IMR-90 (cell line): ENCODE measurements at regions not wholly inside any gene's neighbourhood (a gene's known extent, or its start where the extent isn't known, plus 50 kb on each side); places are given as distances from the start of the nearest gene placed in this dataset.

Source experiments
- BHLHE40 ChIP-seq: fragments of 150-350 bp; IDR thresholded peaks from 2 replicates; pipeline ENCODE4 v1.6.1; 2016; ENCODE audit warnings: mild to moderate bottlenecking, low read depth, low read length
- CEBPB ChIP-seq: IDR thresholded peaks from 2 replicates; pipeline ENCODE4 v1.6.1; 2012; ENCODE audit warnings: low read depth, low read length, improper control_type of control experiment
- CTCF ChIP-seq: conservative IDR thresholded peaks from 2 replicates; pipeline ENCODE4 v1.5.1; 2012; ENCODE audit warnings: mild to moderate bottlenecking, low read depth, low read length, improper control_type of control experiment
- FOS ChIP-seq: fragments of 150-350 bp; IDR thresholded peaks from 2 replicates; pipeline ENCODE4 v1.6.1; 2016; ENCODE audit warnings: low read depth, low read length
- MAFK ChIP-seq: IDR thresholded peaks from 2 replicates; pipeline ENCODE4 v1.6.1; 2012; ENCODE audit warnings: low read depth, low read length, improper control_type of control experiment
- MXI1 ChIP-seq: IDR thresholded peaks from 2 replicates; pipeline ENCODE4 v1.6.1; 2012; ENCODE audit warnings: low read depth, mild to moderate bottlenecking, low read length, moderate library complexity, borderline replicate concordance
- POLR2A ChIP-seq: IDR thresholded peaks from 2 replicates; pipeline ENCODE4 v1.6.1; 2012; ENCODE audit warnings: mild to moderate bottlenecking, low read depth, low read length
- RAD21 ChIP-seq: IDR thresholded peaks from 2 replicates; pipeline ENCODE4 v1.6.1; 2012; ENCODE audit warnings: low read length, improper control_type of control experiment
- RCOR1 ChIP-seq: IDR thresholded peaks from 2 replicates; pipeline ENCODE4 v1.6.1; 2012; ENCODE audit warnings: mild to moderate bottlenecking, low read length, improper control_type of control experiment; ENCODE audit not compliant: insufficient replicate concordance
- RFX5 ChIP-seq: IDR thresholded peaks from 2 replicates; pipeline ENCODE4 v1.8.0; 2012; ENCODE audit warnings: low read depth, mild to moderate bottlenecking, low read length, moderate library complexity
- TF ChIP-seq, protein P1 (sequence below): fragments of 150-350 bp; IDR thresholded peaks from 2 replicates; pipeline ENCODE4 v1.6.1; 2016; ENCODE audit warnings: low read depth, mild to moderate bottlenecking, low read length, moderate library complexity, borderline replicate concordance
- TF ChIP-seq, protein P2 (sequence below): fragments of 150-350 bp; IDR thresholded peaks from 2 replicates; pipeline ENCODE4 v1.6.1; 2017; ENCODE audit warnings: mild to moderate bottlenecking, antibody characterized with exemption, low read length, low read depth

DNA sequence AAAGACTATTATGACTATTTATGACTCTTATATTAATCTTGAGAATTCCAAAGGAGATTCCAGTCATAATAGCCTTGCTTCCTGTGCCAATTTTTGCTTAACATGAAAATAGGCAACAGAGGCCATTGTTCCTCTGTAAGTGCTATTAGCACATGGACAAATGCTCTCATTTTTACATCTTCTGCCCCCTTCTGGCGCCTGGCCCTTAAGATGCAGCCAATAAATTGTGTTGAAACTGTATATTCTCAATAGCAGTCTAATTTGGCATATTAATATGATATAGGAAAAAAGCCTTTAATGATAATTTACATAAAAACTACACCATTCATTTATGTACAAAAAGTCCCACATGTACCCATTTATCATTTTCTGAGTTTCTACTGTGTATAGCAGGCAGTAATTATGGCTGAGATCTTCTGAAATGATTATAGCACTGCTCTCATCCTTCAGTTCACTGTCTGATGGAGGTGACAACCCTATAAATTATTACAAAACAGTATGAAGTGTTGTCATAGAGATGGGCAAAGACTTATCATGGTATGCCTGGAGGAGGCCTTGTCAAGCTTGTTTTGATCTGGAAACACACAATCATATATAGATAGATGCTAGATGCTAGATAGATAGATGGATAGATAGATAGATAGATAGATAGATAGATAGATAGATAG, 613.3 kb downstream of the TSN start:
- TF ChIP-seq, protein P1, sequence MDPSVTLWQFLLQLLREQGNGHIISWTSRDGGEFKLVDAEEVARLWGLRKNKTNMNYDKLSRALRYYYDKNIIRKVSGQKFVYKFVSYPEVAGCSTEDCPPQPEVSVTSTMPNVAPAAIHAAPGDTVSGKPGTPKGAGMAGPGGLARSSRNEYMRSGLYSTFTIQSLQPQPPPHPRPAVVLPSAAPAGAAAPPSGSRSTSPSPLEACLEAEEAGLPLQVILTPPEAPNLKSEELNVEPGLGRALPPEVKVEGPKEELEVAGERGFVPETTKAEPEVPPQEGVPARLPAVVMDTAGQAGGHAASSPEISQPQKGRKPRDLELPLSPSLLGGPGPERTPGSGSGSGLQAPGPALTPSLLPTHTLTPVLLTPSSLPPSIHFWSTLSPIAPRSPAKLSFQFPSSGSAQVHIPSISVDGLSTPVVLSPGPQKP, result no peak
- TF ChIP-seq CTCF (no peak), MXI1 (no peak), FOS (no peak), POLR2A (no peak), RAD21 (no peak), CEBPB (no peak), RCOR1 (no peak), RFX5 (no peak), MAFK (no peak), BHLHE40 (no peak)
- TF ChIP-seq, protein P2, sequence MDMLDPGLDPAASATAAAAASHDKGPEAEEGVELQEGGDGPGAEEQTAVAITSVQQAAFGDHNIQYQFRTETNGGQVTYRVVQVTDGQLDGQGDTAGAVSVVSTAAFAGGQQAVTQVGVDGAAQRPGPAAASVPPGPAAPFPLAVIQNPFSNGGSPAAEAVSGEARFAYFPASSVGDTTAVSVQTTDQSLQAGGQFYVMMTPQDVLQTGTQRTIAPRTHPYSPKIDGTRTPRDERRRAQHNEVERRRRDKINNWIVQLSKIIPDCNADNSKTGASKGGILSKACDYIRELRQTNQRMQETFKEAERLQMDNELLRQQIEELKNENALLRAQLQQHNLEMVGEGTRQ, result no peak
